ENCODE measurements at regions not wholly inside any gene's neighbourhood (a gene's known extent, or its start where the extent isn't known, plus 50 kb on each side); places are given as distances from the start of the nearest gene placed in this dataset.

DNA sequence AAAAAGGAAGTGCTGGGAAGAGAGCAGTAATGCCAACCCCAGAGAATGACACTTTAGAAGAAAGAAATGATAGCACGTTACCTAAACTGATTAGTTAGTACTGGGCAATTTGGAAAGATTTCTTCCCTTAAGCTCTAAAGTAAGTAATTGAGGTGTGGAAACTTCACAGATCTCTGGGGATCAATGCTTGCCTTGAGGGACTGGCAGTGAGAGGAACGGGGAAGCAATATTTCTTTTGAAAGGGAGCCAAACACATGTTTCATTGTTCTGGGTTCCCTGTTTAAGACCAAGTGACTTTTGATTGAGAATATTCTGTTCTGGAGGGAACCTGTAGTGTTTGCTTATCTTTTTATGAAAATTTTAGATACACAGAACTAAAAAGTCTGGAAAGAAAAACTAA, 190.5 kb downstream of the NDFIP2 start:
- no peak overlapping the region for H3K27ac ChIP-seq (ENCODE audit: low read depth, low read length, poor library complexity, severe bottlenecking)
- DNase-seq (ENCODE audit: low spot score): no peak
- POLR2A ChIA-PET (ENCODE audit: low non-redundant PET): no interaction called here
- H3K9me3 ChIP-seq (ENCODE audit: low read depth, low read length, poor library complexity, severe bottlenecking): no peaks in the 10 kb centered on the region
- intact Hi-C loops (cut with micrococcal nuclease; ENCODE audit: unreplicated experiment): no loop called here
- no TSS peak for BruUV-seq (replicated peaks)
- CTCF ChIA-PET: no interaction called here
- no peaks in the 10 kb centered on the region for H3K27me3 ChIP-seq (replicated peaks; ENCODE audit: insufficient read depth, low read depth, low read length, poor library complexity)
- TF ChIP-seq, protein P1, sequence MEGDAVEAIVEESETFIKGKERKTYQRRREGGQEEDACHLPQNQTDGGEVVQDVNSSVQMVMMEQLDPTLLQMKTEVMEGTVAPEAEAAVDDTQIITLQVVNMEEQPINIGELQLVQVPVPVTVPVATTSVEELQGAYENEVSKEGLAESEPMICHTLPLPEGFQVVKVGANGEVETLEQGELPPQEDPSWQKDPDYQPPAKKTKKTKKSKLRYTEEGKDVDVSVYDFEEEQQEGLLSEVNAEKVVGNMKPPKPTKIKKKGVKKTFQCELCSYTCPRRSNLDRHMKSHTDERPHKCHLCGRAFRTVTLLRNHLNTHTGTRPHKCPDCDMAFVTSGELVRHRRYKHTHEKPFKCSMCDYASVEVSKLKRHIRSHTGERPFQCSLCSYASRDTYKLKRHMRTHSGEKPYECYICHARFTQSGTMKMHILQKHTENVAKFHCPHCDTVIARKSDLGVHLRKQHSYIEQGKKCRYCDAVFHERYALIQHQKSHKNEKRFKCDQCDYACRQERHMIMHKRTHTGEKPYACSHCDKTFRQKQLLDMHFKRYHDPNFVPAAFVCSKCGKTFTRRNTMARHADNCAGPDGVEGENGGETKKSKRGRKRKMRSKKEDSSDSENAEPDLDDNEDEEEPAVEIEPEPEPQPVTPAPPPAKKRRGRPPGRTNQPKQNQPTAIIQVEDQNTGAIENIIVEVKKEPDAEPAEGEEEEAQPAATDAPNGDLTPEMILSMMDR (conservative IDR thresholded peaks at IDR 0.05; ENCODE audit: low read depth, low read length): no peak
- TF ChIP-seq EZH2 (IDR thresholded peaks at IDR 0.05; ENCODE audit: borderline replicate concordance, low read depth, low read length, poor library complexity, severe bottlenecking): no peak
- no peak overlapping the region for H3K4me3 ChIP-seq (ENCODE audit: low read depth, low read length, poor library complexity, severe bottlenecking)
- no peaks in the 10 kb centered on the region for H3K36me3 ChIP-seq (ENCODE audit: insufficient read depth, low read length, poor library complexity, severe bottlenecking)
- H3K4me1 ChIP-seq (ENCODE audit: insufficient read depth, low read length, poor library complexity, severe bottlenecking): peaks cover 9% of the 10 kb centered on the region

DNA sequence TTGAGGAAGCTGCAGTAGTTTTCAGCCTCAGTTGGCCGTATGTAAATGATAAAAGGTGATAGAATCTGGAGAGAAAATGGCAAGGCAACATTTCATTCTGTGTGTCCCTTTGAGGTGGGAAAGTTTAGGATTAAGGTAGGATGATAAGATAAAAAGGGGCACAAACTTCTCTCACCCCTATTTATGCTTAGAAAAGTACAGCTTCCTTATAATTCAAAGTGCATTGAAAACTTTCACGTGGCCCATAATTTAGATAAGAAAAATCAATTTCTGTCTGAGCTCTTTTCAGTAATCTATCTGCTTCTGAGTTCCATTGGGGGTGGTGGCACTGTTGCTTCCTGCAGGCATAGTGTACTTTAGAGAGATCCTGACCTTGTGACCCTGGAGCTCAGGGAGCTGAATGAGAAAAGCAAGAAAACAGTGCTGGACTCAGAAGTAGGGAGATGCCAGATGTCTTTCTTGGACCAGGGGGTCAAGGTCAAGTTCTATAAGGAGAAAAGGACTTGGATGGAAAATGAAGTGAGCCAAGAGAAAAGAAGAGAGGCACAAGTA, 187.3 kb downstream of the NDFIP2 start:
- TF ChIP-seq EZH2 (IDR thresholded peaks at IDR 0.05; ENCODE audit: borderline replicate concordance, low read depth, low read length, poor library complexity, severe bottlenecking): no peak
- TF ChIP-seq, protein P1 (conservative IDR thresholded peaks at IDR 0.05; ENCODE audit: low read depth, low read length): no peak
- ChIA-PET POLR2A (ENCODE audit: low non-redundant PET) (no interaction called here), CTCF (no interaction called here)
- H3K4me1 ChIP-seq (ENCODE audit: insufficient read depth, low read length, poor library complexity, severe bottlenecking): peaks cover 9% of the 10 kb centered on the region
- intact Hi-C loops (cut with micrococcal nuclease; ENCODE audit: unreplicated experiment): no loop called here
- no peak for DNase-seq (ENCODE audit: low spot score)
- no peak overlapping the region for H3K27ac ChIP-seq (ENCODE audit: low read depth, low read length, poor library complexity, severe bottlenecking)
- no peaks in the 10 kb centered on the region for H3K36me3 ChIP-seq (ENCODE audit: insufficient read depth, low read length, poor library complexity, severe bottlenecking)
- BruUV-seq (replicated peaks): no TSS peak
- no peaks in the 10 kb centered on the region for H3K9me3 ChIP-seq (ENCODE audit: low read depth, low read length, poor library complexity, severe bottlenecking)
- H3K4me3 ChIP-seq (ENCODE audit: low read depth, low read length, poor library complexity, severe bottlenecking): no peak overlapping the region
- H3K27me3 ChIP-seq (replicated peaks; ENCODE audit: insufficient read depth, low read depth, low read length, poor library complexity): no peaks in the 10 kb centered on the region

DNA sequence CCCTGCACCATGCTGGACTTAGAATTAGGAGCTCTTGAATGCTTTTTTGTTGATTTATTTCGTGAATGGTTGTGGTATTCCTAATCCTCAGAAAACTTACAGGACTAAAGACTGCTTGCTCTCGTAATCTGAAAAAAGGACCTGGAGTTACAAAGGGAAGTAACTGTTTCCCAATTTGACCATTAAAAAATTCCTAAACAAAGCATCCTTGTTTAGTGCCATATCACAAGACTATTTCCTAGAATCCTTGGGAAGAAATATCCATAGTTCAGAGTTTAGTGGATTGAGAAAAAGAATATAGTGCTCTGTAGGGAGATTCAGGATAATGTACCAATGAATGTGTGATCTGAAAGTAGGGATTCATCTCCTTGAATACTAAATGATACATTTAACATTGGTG, 186.8 kb downstream of the NDFIP2 start:
- ChIA-PET POLR2A (ENCODE audit: low non-redundant PET) (no interaction called here), CTCF (no interaction called here)
- TF ChIP-seq EZH2 (IDR thresholded peaks at IDR 0.05; ENCODE audit: borderline replicate concordance, low read depth, low read length, poor library complexity, severe bottlenecking): no peak
- TF ChIP-seq, protein P1 (conservative IDR thresholded peaks at IDR 0.05; ENCODE audit: low read depth, low read length): no peak

More for the DNA sequence above, 186.8 kb downstream of the NDFIP2 start:
- DNase-seq (ENCODE audit: low spot score): no peak
- H3K4me3 ChIP-seq (ENCODE audit: low read depth, low read length, poor library complexity, severe bottlenecking): no peak overlapping the region
- H3K27ac ChIP-seq (ENCODE audit: low read depth, low read length, poor library complexity, severe bottlenecking): no peak overlapping the region
- H3K36me3 ChIP-seq (ENCODE audit: insufficient read depth, low read length, poor library complexity, severe bottlenecking): no peaks in the 10 kb centered on the region
- intact Hi-C loops (cut with micrococcal nuclease; ENCODE audit: unreplicated experiment): no loop called here
- no TSS peak for BruUV-seq (replicated peaks)
- no peaks in the 10 kb centered on the region for H3K27me3 ChIP-seq (replicated peaks; ENCODE audit: insufficient read depth, low read depth, low read length, poor library complexity)
- H3K9me3 ChIP-seq (ENCODE audit: low read depth, low read length, poor library complexity, severe bottlenecking): no peaks in the 10 kb centered on the region
- peaks cover 9% of the 10 kb centered on the region for H3K4me1 ChIP-seq (ENCODE audit: insufficient read depth, low read length, poor library complexity, severe bottlenecking)
